Loucy (cell line): ENCODE measurements at regions not wholly inside any gene's neighbourhood (a gene's known extent, or its start where the extent isn't known, plus 50 kb on each side); places are given as distances from the start of the nearest gene placed in this dataset.

ENCODE experiments used
- EZH2phosphoT487 ChIP-seq: fragments of 200-600 bp; IDR thresholded peaks from 2 replicates; pipeline ENCODE4 v1.6.1; 2018; ENCODE audit warnings: antibody characterized with exemption, mild to moderate bottlenecking, moderate library complexity, borderline replicate concordance
- TF ChIP-seq, protein P1 (sequence below): fragments of 200-600 bp; sonication (generic); conservative IDR thresholded peaks from 2 replicates; pipeline ENCODE4 v1.5.1; 2014; ENCODE audit warnings: mild to moderate bottlenecking, antibody characterized with exemption, low read length

DNA sequence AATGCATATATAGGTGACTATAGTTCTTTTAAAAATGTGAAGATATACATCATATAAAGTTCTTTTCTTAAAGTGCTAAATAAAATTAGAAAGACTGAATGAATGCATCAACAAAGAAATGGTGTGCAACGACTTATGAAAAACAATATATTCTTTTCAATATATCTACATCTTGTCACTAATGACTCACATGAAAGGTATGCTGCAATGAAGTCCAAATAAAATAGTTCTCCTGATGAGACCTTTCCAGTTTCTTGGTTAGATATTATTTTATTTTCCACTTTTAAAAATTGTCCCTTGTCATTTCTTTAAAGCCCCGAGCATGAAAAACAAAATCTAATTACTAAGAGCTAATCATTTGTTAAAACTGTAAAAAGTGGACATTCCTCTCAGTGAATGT lies 462.1 kb downstream of the PCDH11X start:
- TF ChIP-seq, protein P1, sequence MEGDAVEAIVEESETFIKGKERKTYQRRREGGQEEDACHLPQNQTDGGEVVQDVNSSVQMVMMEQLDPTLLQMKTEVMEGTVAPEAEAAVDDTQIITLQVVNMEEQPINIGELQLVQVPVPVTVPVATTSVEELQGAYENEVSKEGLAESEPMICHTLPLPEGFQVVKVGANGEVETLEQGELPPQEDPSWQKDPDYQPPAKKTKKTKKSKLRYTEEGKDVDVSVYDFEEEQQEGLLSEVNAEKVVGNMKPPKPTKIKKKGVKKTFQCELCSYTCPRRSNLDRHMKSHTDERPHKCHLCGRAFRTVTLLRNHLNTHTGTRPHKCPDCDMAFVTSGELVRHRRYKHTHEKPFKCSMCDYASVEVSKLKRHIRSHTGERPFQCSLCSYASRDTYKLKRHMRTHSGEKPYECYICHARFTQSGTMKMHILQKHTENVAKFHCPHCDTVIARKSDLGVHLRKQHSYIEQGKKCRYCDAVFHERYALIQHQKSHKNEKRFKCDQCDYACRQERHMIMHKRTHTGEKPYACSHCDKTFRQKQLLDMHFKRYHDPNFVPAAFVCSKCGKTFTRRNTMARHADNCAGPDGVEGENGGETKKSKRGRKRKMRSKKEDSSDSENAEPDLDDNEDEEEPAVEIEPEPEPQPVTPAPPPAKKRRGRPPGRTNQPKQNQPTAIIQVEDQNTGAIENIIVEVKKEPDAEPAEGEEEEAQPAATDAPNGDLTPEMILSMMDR: no peak
- TF ChIP-seq EZH2phosphoT487: no peak
